Neuronal stem cell (in vitro differentiated cells): ENCODE measurements at regions not wholly inside any gene's neighbourhood (a gene's known extent, or its start where the extent isn't known, plus 50 kb on each side); places are given as distances from the start of the nearest gene placed in this dataset.

Experiments used
- DNase-seq: peaks from one replicate; pipeline ENCODE4 v3.0.0-alpha.2; 2013; ENCODE audit warnings: low spot score
- H2AFZ ChIP-seq: one replicate; pipeline ENCODE4 v1.6.1; 2013; ENCODE audit warnings: mild to moderate bottlenecking, low read length, inconsistent platforms
- H2AK5ac ChIP-seq: 2 replicates; pipeline ENCODE4 v1.6.1; 2013; ENCODE audit warnings: low read depth, mild to moderate bottlenecking, inconsistent platforms, low read length, moderate library complexity, mixed read lengths
- H2BK120ac ChIP-seq: 2 replicates; pipeline ENCODE4 v1.6.1; 2013; ENCODE audit warnings: low read depth, mild to moderate bottlenecking, inconsistent platforms, low read length, moderate library complexity, mixed read lengths
- H2BK12ac ChIP-seq: one replicate; pipeline ENCODE4 v1.6.1; 2013; ENCODE audit warnings: low read length, inconsistent platforms
- H2BK15ac ChIP-seq: 2 replicates; pipeline ENCODE4 v1.6.1; 2013; ENCODE audit warnings: mild to moderate bottlenecking, low read length, inconsistent platforms, mixed read lengths
- H2BK5ac ChIP-seq: one replicate; pipeline ENCODE4 v1.6.1; 2013; ENCODE audit warnings: inconsistent platforms, mild to moderate bottlenecking, low read length, moderate library complexity
- H3K14ac ChIP-seq: one replicate; pipeline ENCODE4 v1.6.1; 2013; ENCODE audit warnings: low read length, inconsistent platforms
- H3K18ac ChIP-seq: 2 replicates; pipeline ENCODE4 v1.6.1; 2013; ENCODE audit warnings: low read length, inconsistent platforms
- H3K23ac ChIP-seq: 2 replicates; pipeline ENCODE4 v1.6.1; 2013; ENCODE audit warnings: low read depth, mild to moderate bottlenecking, mixed read lengths, low read length, inconsistent platforms; ENCODE audit not compliant: poor library complexity
- H3K27ac ChIP-seq: replicated peaks from 3 replicates; pipeline ENCODE4 v1.5.1; 2013; ENCODE audit warnings: low read length, inconsistent platforms
- H3K27me3 ChIP-seq, 3 experiments: 2 replicates each; pipeline ENCODE4 v1.6.1; 2013; ENCODE audit warnings: low read length in 3 of 3, mild to moderate bottlenecking in 2 of 3, inconsistent platforms in 1 of 3, low read depth in 1 of 3, mixed read lengths in 1 of 3, moderate library complexity in 1 of 3; ENCODE audit not compliant: control insufficient read depth in 3 of 3, insufficient read depth in 3 of 3
- H3K36me3 ChIP-seq, 2 donors: replicated peaks in 1 of 2; 2 replicates each; pipeline ENCODE4 v1.6.1; 2013; ENCODE audit warnings: low read length in 2 of 2; ENCODE audit not compliant: control insufficient read depth in 2 of 2, insufficient read depth in 2 of 2
- H3K4ac ChIP-seq: 2 replicates; pipeline ENCODE4 v1.6.1; 2013; ENCODE audit warnings: inconsistent platforms, mild to moderate bottlenecking, low read length, moderate library complexity
- H3K4me1 ChIP-seq, 2 donors: 1 replicate in 1 of 2; 2 replicates in 1 of 2; pipeline ENCODE4 v1.6.1; 2013; ENCODE audit warnings: low read length in 2 of 2, low read depth in 1 of 2; ENCODE audit not compliant: control insufficient read depth in 2 of 2, insufficient read depth in 1 of 2
- H3K4me2 ChIP-seq: one replicate; pipeline ENCODE4 v1.6.1; 2013; ENCODE audit warnings: mild to moderate bottlenecking, low read length, inconsistent platforms; ENCODE audit not compliant: insufficient read depth, poor library complexity, severe bottlenecking
- H3K4me3 ChIP-seq, 2 donors: 2 replicates each; pipeline ENCODE4 v1.5.1; 2013; ENCODE audit warnings: low read length in 2 of 2, mild to moderate bottlenecking in 2 of 2, inconsistent platforms in 1 of 2, moderate library complexity in 1 of 2
- H3K79me1 ChIP-seq: one replicate; pipeline ENCODE4 v1.6.1; 2013; ENCODE audit warnings: low read depth, mild to moderate bottlenecking, inconsistent platforms, low read length, moderate library complexity
- H3K9ac ChIP-seq: one replicate; pipeline ENCODE4 v1.6.1; 2013; ENCODE audit warnings: mild to moderate bottlenecking, low read depth, low read length, inconsistent platforms; ENCODE audit not compliant: poor library complexity
- H3K9me3 ChIP-seq, 2 donors: replicated peaks in 1 of 2; 2 replicates each; pipeline versions ENCODE3 to v1.6.1; 2013; ENCODE audit warnings: low read length in 2 of 2, mild to moderate bottlenecking in 2 of 2, inconsistent platforms in 1 of 2, low read depth in 1 of 2, mixed read lengths in 1 of 2, moderate library complexity in 1 of 2; ENCODE audit not compliant: control insufficient read depth in 2 of 2, insufficient read depth in 1 of 2
- H4K8ac ChIP-seq: one replicate; pipeline ENCODE4 v1.6.1; 2013; ENCODE audit warnings: low read depth, mild to moderate bottlenecking, inconsistent platforms, low read length, moderate library complexity
- H4K91ac ChIP-seq: one replicate; pipeline ENCODE4 v1.6.1; 2013; ENCODE audit warnings: low read length, low read depth, mild to moderate bottlenecking, inconsistent platforms; ENCODE audit not compliant: poor library complexity
- WGBS, 2 donors: extraction: QIAGEN DNeasy Blood & Tissue Kit; methylation state at CpG; one replicate each; pipeline ENCODE4 v1.1.7; 2013; ENCODE audit warnings: missing lambda C conversion rate in 2 of 2, mixed read lengths in 1 of 2; ENCODE audit not compliant: insufficient read length in 2 of 2, insufficient replicate concordance in 1 of 2; ENCODE audit errors: extremely low coverage in 2 of 2; 5-methylcytosine and 5-hydroxymethylcytosine counted together

DNA sequence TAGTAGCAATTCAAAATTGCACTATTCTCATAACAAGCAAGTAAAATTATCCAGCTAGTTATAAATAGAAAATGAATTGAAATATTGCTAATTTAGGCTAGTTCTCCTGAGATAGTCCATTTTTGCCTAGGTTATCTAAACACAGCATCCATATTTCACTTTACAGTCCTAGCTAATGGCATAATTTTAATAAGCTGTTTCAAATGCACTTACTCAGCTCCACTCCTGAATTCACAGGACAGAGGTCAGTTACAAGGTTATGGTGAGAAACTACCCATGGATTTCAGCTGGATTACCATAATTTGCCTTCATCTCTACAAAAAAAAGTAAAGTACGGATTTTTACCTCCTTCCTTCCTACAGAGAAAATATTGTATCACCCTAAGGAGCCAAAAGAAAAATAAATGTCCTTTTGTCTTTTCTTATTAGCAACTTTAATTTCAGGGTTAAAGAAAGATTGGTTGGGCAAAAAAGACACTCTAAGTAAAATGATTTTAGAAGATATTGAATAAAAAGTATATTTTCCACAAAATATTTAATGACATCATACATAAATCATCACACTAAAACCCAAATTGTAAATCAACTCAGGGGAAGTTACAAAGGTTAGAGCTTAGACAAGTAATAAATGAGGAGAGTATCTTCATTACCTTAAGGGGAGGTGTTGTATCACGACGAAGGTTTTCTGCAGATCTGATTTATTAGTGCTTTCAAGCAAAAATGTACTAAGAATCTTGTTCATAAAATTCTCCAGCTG lies 377.4 kb downstream of the C12orf50 start:
- no peaks in the 10 kb centered on the region for H3K36me3 ChIP-seq
- no peak for DNase-seq
- H2BK15ac ChIP-seq, result no peak overlapping the region
- no CpG with 5 or more reads among the region's 3 CpGs for WGBS, 2 donors
- no peak overlapping the region for H3K18ac ChIP-seq
- no peak overlapping the region for H3K4ac ChIP-seq
- no peak overlapping the region for H3K4me2 ChIP-seq
- no peak overlapping the region for H3K27ac ChIP-seq
- H3K27me3 ChIP-seq, result no peaks in the 10 kb centered on the region
- no peak overlapping the region for H2BK12ac ChIP-seq
- H3K4me1 ChIP-seq, result peaks cover 2% of the 10 kb centered on the region in 2 donors
- H3K23ac ChIP-seq, result no peak overlapping the region
- no peak overlapping the region for H2BK5ac ChIP-seq
- H2AK5ac ChIP-seq, result no peak overlapping the region
- no peaks in the 10 kb centered on the region for H3K9me3 ChIP-seq
- H3K9ac ChIP-seq, result no peak overlapping the region
- H4K91ac ChIP-seq, result no peak overlapping the region
- no peak overlapping the region for H2BK120ac ChIP-seq
- no peak overlapping the region for H3K4me3 ChIP-seq
- H2AFZ ChIP-seq, result no peak overlapping the region
- no peak overlapping the region for H3K14ac ChIP-seq
- no peak overlapping the region for H4K8ac ChIP-seq
- no peaks in the 10 kb centered on the region for H3K79me1 ChIP-seq

DNA sequence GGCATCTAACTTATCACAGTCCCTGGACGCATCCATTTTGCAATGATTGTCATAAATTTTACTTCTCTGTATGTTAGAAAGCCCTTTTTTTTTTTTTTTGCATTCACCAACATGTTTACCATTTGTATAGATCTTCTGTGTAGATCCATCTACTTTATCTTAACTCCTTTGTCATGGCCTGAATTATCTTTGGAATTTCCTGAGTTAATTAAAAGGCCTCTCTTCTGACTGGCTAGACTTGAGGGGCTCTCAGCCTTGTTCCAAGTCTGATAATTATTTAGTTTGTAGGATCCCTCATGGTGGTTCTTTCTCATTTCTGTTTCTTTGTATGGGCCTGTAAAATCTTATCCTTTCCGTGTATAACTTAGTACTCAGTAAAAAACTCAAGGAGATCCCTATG lies 387.0 kb downstream of the C12orf50 start:
- H2AK5ac ChIP-seq, result no peak overlapping the region
- H3K4me3 ChIP-seq, result no peak overlapping the region
- H3K14ac ChIP-seq, result no peak overlapping the region
- H3K27ac ChIP-seq, result no peak overlapping the region
- H3K27me3 ChIP-seq, result no peaks in the 10 kb centered on the region
- no peak overlapping the region for H3K23ac ChIP-seq
- no peak overlapping the region for H2BK12ac ChIP-seq
- no peak overlapping the region for H3K9ac ChIP-seq
- no peak overlapping the region for H2BK5ac ChIP-seq
- no peak overlapping the region for H2BK15ac ChIP-seq
- H3K18ac ChIP-seq, result no peak overlapping the region
- no peak overlapping the region for H4K8ac ChIP-seq
- no peaks in the 10 kb centered on the region for H3K4me1 ChIP-seq
- no peaks in the 10 kb centered on the region for H3K9me3 ChIP-seq
- DNase-seq, result no peak
- H2BK120ac ChIP-seq, result no peak overlapping the region
- H3K79me1 ChIP-seq, result no peaks in the 10 kb centered on the region
- no peak overlapping the region for H2AFZ ChIP-seq
- no peak overlapping the region for H3K4ac ChIP-seq
- WGBS, 2 donors, result no CpG with 5 or more reads among the region's 2 CpGs
- H3K4me2 ChIP-seq, result no peak overlapping the region
- no peaks in the 10 kb centered on the region for H3K36me3 ChIP-seq
- no peak overlapping the region for H4K91ac ChIP-seq

DNA sequence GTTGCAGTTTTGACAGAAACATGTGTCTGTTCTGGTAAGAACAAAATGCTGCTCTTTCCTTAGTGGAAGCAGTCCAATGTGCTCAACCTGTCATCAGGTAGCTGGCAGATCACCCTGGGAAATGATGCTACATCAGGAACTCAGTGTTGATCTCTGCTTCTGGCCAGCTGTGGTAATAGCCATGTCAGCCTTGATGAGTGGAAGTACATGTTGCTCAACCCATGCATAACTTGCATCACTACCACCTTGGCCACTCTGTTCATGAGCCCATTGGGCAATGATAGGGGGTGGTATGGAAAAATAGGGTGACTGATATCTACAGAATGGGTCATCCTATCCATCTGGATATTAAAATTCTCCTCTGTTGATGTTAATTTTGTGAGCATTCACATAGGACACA lies 411.0 kb downstream of the C12orf50 start:
- H3K4me1 ChIP-seq, result no peaks in the 10 kb centered on the region
- H4K8ac ChIP-seq, result no peak overlapping the region
- H3K18ac ChIP-seq, result no peak overlapping the region
- H3K79me1 ChIP-seq, result no peaks in the 10 kb centered on the region
- no peak overlapping the region for H3K9ac ChIP-seq
- H3K4ac ChIP-seq, result no peak overlapping the region
- H3K4me2 ChIP-seq, result no peak overlapping the region
- DNase-seq, result no peak
- H3K9me3 ChIP-seq, result no peaks in the 10 kb centered on the region
- no peak overlapping the region for H2BK12ac ChIP-seq
- no peak overlapping the region for H3K23ac ChIP-seq
- H2BK120ac ChIP-seq, result no peak overlapping the region
- no peak overlapping the region for H2AK5ac ChIP-seq
- no peaks in the 10 kb centered on the region for H3K36me3 ChIP-seq
- H3K14ac ChIP-seq, result no peak overlapping the region
- H4K91ac ChIP-seq, result no peak overlapping the region
- no peak overlapping the region for H2AFZ ChIP-seq
- H2BK15ac ChIP-seq, result no peak overlapping the region
- no peak overlapping the region for H3K27ac ChIP-seq
- no peak overlapping the region for H3K4me3 ChIP-seq
- H3K27me3 ChIP-seq, result no peaks in the 10 kb centered on the region
- H2BK5ac ChIP-seq, result no peak overlapping the region

DNA sequence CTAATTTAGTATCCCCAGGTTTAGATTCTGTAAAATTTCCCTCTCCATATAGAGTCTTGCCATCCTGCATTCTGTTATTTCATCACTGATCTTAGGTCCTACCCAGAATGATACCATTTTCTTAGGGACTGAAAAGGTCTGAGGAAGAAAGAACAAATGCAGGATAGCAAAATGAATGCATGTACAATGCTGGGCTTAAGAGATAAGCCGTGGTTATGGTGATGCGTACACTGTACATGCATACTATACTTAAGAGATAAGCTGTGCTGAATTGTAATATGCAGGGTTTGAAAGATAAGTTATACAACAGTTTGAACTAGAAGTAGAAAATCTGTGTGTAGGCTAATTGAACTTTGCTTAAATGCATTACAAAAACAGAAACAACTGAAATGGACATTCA lies 416.2 kb downstream of the C12orf50 start:
- Histone ChIP-seq H2BK12ac (no peak overlapping the region), H3K14ac (no peak overlapping the region), H2BK120ac (no peak overlapping the region), H3K36me3 (no peaks in the 10 kb centered on the region), H2BK5ac (no peak overlapping the region), H3K4me1 (no peaks in the 10 kb centered on the region), H2AFZ (no peak overlapping the region), H3K9me3 (no peaks in the 10 kb centered on the region), H2BK15ac (no peak overlapping the region), H3K27ac (no peak overlapping the region), H3K4me2 (no peak overlapping the region), H3K9ac (no peak overlapping the region), H3K79me1 (no peaks in the 10 kb centered on the region), H3K27me3 (no peaks in the 10 kb centered on the region), H3K4me3 (no peak overlapping the region), H3K23ac (no peak overlapping the region), H3K4ac (no peak overlapping the region), H4K8ac (no peak overlapping the region), H2AK5ac (no peak overlapping the region), H4K91ac (no peak overlapping the region), H3K18ac (no peak overlapping the region)
- DNase-seq, result no peak
- no CpG with 5 or more reads among the region's 2 CpGs for WGBS, 2 donors
